Right cardiac atrium (tissue), 5 donors: ENCODE measurements at regions not wholly inside any gene's neighbourhood (a gene's known extent, or its start where the extent isn't known, plus 50 kb on each side); places are given as distances from the start of the nearest gene placed in this dataset.

Experiments
- ATAC-seq, 2 donors: fragments of 200-7000 bp; cut with Tn5 transposase; one replicate each; pipeline versions ENCODE4 v1.8.0 to v1.9.1; 2020; ENCODE audit warnings: moderate library complexity in 2 of 2, mild to moderate bottlenecking in 1 of 2
- DNase-seq, 3 donors: peaks; one replicate each; pipeline ENCODE4 v3.0.0-alpha.2; 2020
- H3K27ac ChIP-seq: one replicate; pipeline ENCODE4 v1.5.1; 2013; ENCODE audit warnings: mild to moderate bottlenecking, low read length, control low read depth, moderate library complexity
- H3K27me3 ChIP-seq: one replicate; pipeline ENCODE4 v1.6.1; 2013; ENCODE audit not compliant: control insufficient read depth, insufficient read depth
- H3K4me1 ChIP-seq: one replicate; pipeline ENCODE4 v1.6.1; 2013; ENCODE audit warnings: low read length; ENCODE audit not compliant: control insufficient read depth, insufficient read depth
- H3K4me3 ChIP-seq: one replicate; pipeline ENCODE4 v1.5.1; 2013; ENCODE audit warnings: low read length, control low read depth
- H3K9me3 ChIP-seq: one replicate; pipeline ENCODE4 v1.6.1; 2013; ENCODE audit warnings: low read length; ENCODE audit not compliant: control insufficient read depth
- WGBS: extraction: QIAGEN DNeasy Blood & Tissue Kit; methylation state at CpG from one replicate; pipeline ENCODE4 v1.1.7; 2013; 5-methylcytosine and 5-hydroxymethylcytosine counted together
- intact Hi-C, 4 donors: fragments of 100-400 bp; cut with DNase I; formaldehyde crosslinking; loops; one replicate each; pipeline versions ENCODE4 v1.11.0 to v1.14.0; 2022 to 2023
- donor health status: healthy with polysubstance abuse.
- donor health status: DM: no; HTN: yes; CAD: no.
- donor health status: DM: no; HTN: no; CAD: no.
- donor health status: DM: no; HTN: yes; CAD: no; lungs with severe emphysema.
- donor health status: DM: yes; HTN: yes; CAD: no.

DNA sequence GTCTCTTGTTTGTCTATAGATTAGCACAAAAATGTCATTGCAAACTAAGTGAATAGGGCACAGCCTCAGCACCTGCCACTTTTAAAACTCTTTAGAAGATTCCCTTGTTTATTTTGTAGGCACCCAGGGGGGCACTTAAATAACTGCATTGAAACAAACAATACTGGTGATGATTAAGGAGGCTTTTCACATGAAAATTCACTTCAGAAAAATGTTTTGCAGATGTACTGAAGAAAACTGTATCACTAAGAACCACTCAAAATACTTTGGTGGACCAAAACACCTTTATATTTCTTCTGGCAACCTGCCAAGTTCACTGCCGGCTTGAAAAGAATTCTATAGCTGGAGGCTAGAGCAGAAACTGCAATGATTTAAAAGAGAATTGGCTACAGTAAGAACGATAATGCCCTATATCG is 281.5 kb downstream of the TOX3 start:
- Histone ChIP-seq H3K27ac (no peak overlapping the region), H3K4me3 (no peak overlapping the region), H3K9me3 (no peaks in the 10 kb centered on the region), H3K4me1 (no peaks in the 10 kb centered on the region), H3K27me3 (no peaks in the 10 kb centered on the region)
- ATAC-seq (no peak), DNase-seq (no peak)
- intact Hi-C loops: no loop called here
- 14% methylated on average over 3 of the region's 3 CpGs for WGBS

GRCh38 chr16:52257534-52257933 is 289.4 kb downstream of the TOX3 start:
- Histone ChIP-seq H3K27me3 (no peaks in the 10 kb centered on the region), H3K4me3 (no peak overlapping the region), H3K27ac (no peak overlapping the region), H3K9me3 (no peaks in the 10 kb centered on the region), H3K4me1 (no peaks in the 10 kb centered on the region)
- no peak for ATAC-seq
- 83% methylated on average over 1 of the region's 1 CpG for WGBS
- DNase-seq: no peak
- intact Hi-C loops: no loop called here

DNA sequence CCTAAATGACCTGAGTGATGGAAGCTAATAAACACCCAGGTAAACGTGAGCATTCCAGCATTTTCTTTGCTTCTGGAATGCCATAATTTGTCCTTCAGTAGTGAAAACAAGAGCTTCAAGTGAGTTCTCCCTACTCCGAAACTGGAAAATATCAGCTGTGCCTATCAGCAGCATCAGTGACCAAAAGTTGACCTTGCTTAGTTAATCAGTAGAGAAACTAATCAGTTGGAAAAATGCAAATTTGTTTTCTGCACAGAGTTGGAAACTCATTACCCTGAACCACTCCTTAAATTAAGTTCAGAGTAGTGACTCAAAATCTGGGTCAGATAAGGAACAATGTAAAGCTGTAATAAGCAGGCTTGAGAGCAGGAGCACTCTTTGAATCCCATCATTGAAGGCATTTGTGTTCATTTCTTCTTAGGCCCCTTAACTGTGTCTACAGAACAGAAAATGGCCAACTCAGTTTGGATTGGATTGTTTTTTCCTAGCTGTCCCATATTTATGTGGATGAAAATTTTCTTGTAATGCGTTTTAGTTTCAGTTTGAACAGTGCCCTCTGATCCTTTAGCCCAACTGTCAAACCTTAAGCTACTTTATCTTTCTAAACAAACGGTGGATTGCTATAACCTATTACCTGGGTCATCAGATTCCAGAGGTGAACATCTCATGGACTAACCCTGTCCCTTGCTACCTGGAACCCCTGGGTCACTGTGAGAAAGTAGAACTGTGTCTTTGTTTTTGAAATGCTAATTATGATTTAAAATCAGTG is 290.4 kb downstream of the TOX3 start:
- no peaks in the 10 kb centered on the region for H3K9me3 ChIP-seq
- no peak overlapping the region for H3K27ac ChIP-seq
- DNase-seq (no peak), ATAC-seq (no peak)
- H3K4me3 ChIP-seq: no peak overlapping the region
- H3K4me1 ChIP-seq: no peaks in the 10 kb centered on the region
- intact Hi-C loops: no loop called here
- H3K27me3 ChIP-seq: no peaks in the 10 kb centered on the region
- 67% methylated on average over 4 of the region's 4 CpGs for WGBS

GRCh38 chr16:52254746-52255145 is 292.2 kb downstream of the TOX3 start:
- WGBS: 52% methylated on average over 3 of the region's 3 CpGs
- ATAC-seq: no peak
- no peaks in the 10 kb centered on the region for H3K27me3 ChIP-seq
- H3K27ac ChIP-seq: no peak overlapping the region
- H3K9me3 ChIP-seq: no peaks in the 10 kb centered on the region
- no peaks in the 10 kb centered on the region for H3K4me1 ChIP-seq
- intact Hi-C loops: no loop called here
- H3K4me3 ChIP-seq: no peak overlapping the region
- DNase-seq: no peak

DNA sequence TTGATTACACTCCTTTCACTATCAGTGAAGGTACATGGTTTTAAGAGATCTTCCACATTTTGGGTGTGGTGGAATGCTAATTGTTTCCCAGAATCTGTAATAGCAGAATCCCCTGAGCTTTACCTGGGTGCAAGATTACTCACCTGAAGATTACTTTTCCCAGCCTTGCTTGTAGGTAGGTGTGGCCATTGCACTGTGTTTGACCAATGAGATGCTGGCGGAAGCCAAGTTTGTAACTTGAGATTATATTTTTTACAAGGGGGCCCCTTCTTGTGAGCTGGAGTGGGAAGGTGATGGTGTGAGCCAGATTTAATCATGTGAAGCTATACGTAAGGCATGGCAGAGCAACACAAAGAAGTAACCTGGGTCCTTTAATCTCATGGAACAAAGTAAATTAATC is 294.3 kb downstream of the TOX3 start:
- H3K4me3 ChIP-seq: no peak overlapping the region
- intact Hi-C loops: no loop called here
- H3K4me1 ChIP-seq: no peaks in the 10 kb centered on the region
- WGBS: 80% methylated on average over 2 of the region's 2 CpGs
- no peaks in the 10 kb centered on the region for H3K27me3 ChIP-seq
- DNase-seq (no peak), ATAC-seq (no peak)
- no peak overlapping the region for H3K27ac ChIP-seq
- H3K9me3 ChIP-seq: no peaks in the 10 kb centered on the region

GRCh38 chr16:52251495-52251894 is 295.4 kb downstream of the TOX3 start:
- WGBS: 39% methylated on average over 4 of the region's 4 CpGs
- intact Hi-C loops: no loop called here
- no peak for ATAC-seq

DNA sequence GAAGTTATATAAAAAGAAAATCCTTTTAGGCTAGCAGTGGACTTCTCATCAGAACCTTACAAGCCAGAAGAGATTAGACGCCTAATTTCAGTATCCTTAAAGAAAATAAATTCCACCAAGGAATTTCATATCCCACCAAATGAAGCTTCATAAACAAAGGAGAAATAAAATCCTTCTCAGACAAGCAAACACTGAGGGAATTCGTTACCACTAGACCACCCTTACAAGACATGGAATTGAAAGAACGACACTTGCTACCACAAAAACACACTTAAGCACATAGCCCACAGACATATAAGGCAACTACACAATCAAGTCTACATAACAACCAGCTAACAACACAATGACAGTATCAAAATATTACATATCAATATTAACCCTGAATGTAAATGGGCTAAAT is 299.2 kb downstream of the TOX3 start:
- intact Hi-C loops: no loop called here

More at GRCh38 chr16:52251495-52251894, 295.4 kb downstream of the TOX3 start:
- Histone ChIP-seq H3K27ac (no peak overlapping the region), H3K4me3 (no peak overlapping the region), H3K27me3 (no peaks in the 10 kb centered on the region), H3K9me3 (no peaks in the 10 kb centered on the region), H3K4me1 (no peaks in the 10 kb centered on the region)
- DNase-seq: no peak

DNA sequence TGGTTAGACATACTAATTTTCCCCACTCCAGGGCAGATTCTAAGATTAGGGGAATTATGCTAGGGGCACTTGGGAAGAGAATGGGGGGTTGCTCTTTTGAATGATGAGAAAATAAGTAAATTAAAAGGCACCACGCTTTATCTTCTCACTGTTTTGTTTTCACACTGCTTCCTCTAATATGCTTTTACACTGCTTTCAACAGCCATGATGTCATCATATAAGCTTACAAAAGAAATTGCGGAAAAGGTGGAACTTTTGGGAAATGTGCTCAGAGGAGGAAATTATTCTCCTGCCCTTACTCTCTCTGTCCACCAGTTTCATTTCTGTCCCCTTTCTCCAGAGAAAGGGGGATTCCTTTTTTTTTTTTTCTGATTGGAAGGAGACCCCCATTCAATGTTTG is 308.2 kb downstream of the TOX3 start:
- H3K27me3 ChIP-seq: no peaks in the 10 kb centered on the region
- intact Hi-C loops: no loop called here
- DNase-seq (no peak), ATAC-seq (no peak)
- H3K27ac ChIP-seq: no peak overlapping the region
- WGBS: 68% methylated on average over 2 of the region's 2 CpGs
- no peaks in the 10 kb centered on the region for H3K9me3 ChIP-seq
- H3K4me3 ChIP-seq: no peak overlapping the region
- no peaks in the 10 kb centered on the region for H3K4me1 ChIP-seq

More for the DNA sequence above, 299.2 kb downstream of the TOX3 start:
- ATAC-seq (no peak), DNase-seq (no peak)
- WGBS: 87% methylated on average over 3 of the region's 3 CpGs
- Histone ChIP-seq H3K4me3 (no peak overlapping the region), H3K9me3 (no peaks in the 10 kb centered on the region), H3K27ac (no peak overlapping the region), H3K4me1 (no peaks in the 10 kb centered on the region), H3K27me3 (no peaks in the 10 kb centered on the region)

DNA sequence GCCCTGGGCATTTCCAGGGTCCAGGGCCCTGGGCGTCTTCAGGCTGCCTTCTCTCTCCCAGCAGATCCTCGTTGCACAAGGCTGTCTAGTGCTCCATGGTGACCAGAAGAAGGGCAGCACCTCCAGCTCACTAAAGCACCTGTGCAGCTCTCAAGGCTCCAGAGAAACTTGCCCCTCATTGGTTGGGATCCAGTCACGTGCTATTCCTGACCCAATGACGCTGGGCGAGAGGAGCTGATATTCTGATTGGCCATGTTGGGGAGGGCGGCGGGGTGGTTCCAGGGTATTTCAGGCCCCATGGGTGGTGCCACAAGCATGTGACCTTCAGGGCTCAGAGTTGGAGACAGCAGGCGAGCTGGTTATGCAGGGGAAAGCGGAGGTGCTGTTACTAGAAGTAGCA is 309.1 kb downstream of the TOX3 start:
- no peaks in the 10 kb centered on the region for H3K9me3 ChIP-seq
- no peak overlapping the region for H3K27ac ChIP-seq
- no peaks in the 10 kb centered on the region for H3K27me3 ChIP-seq
- WGBS: 87% methylated on average over 9 of the region's 9 CpGs
- no peak overlapping the region for H3K4me3 ChIP-seq
- H3K4me1 ChIP-seq: no peaks in the 10 kb centered on the region
- ATAC-seq: no peak
- intact Hi-C loops: no loop called here
- DNase-seq: no peak

GRCh38 chr16:52235186-52235585 is 311.8 kb downstream of the TOX3 start:
- no peak overlapping the region for H3K4me3 ChIP-seq
- ATAC-seq (no peak), DNase-seq (no peak)
- no peaks in the 10 kb centered on the region for H3K4me1 ChIP-seq
- H3K27me3 ChIP-seq: no peaks in the 10 kb centered on the region
- H3K9me3 ChIP-seq: no peaks in the 10 kb centered on the region
- H3K27ac ChIP-seq: no peak overlapping the region
- intact Hi-C loops: no loop called here

DNA sequence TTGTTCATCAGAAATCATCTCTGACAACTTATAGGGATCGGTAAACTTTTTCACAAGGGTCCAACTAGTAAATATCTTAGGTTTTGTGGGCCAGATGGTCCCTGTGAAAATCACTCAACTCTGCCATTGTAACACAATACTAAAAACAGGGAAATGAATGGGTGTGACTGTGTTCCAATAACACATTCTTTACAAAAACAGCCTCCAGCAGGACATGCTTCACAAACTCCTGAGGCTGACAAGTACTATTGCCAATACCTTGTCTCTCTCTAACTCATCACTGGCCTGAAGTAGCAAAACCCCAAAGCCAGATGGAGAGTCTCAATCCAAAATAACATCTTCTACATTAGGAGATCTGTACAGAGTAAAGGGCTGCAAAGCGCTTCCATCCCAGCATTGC is 312.3 kb downstream of the TOX3 start:
- no peaks in the 10 kb centered on the region for H3K4me1 ChIP-seq
- H3K27ac ChIP-seq: no peak overlapping the region
- no peaks in the 10 kb centered on the region for H3K9me3 ChIP-seq
- ATAC-seq: no peak
- no peaks in the 10 kb centered on the region for H3K27me3 ChIP-seq
- intact Hi-C loops: no loop called here
- DNase-seq: no peak
- 84% methylated on average over 2 of the region's 2 CpGs for whole genome bisulfite sequencing
- H3K4me3 ChIP-seq: no peak overlapping the region

GRCh38 chr16:52229471-52229870 is 317.5 kb downstream of the TOX3 start:
- intact Hi-C loops: no loop called here
- no peak for DNase-seq
- no peaks in the 10 kb centered on the region for H3K27me3 ChIP-seq
- WGBS: 79% methylated on average over 3 of the region's 3 CpGs
- no peaks in the 10 kb centered on the region for H3K4me1 ChIP-seq
- H3K4me3 ChIP-seq: no peak overlapping the region
- H3K27ac ChIP-seq: no peak overlapping the region
- no peak for ATAC-seq
- no peaks in the 10 kb centered on the region for H3K9me3 ChIP-seq
